ENCODE measurements at regions not wholly inside any gene's neighbourhood (a gene's known extent, or its start where the extent isn't known, plus 50 kb on each side); places are given as distances from the start of the nearest gene placed in this dataset.
"Not testable (repeated sequence)": the region's sequence is repeated elsewhere in the genome, so short reads cannot be mapped to it uniquely, and the experiment has no call there.

DNA sequence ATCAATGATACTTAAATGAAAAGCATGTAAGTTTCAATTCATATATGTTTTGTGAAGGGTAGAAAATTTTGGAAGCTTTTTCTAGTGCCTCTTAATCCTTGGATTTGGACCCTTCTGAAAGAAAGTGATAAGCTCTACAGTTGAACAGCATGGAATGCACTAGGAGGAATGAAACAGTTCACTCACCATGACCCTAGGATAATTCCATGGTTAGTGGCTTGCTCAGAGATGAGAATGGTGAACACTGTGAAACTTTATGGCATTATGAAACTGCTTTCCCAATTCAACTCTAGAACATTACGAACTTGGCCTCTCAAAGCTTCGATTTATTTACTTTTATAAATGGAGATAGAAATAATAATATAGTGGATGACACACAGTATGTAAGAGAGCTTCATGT, 88.9 kb upstream of the FAT4 start:
- no peak overlapping the region for H3K9ac ChIP-seq (ENCODE audit: insufficient read depth in 1 of 2, low read length in 2 of 2)
- H3K27ac ChIP-seq (ENCODE audit: low read depth in 1 of 2, low read length in 1 of 2): no peak overlapping the region
- ATAC-seq (ENCODE audit: insufficient read depth, low FRiP score) (no peak), DNase-seq (no peak)
- peaks cover 0 to 2% (median 0%) of the 10 kb centered on the region in 4 donors for H3K9me3 ChIP-seq (ENCODE audit: control insufficient read depth in 4 of 4, insufficient read depth in 3 of 4, low read length in 3 of 4)
- H3K27me3 ChIP-seq (ENCODE audit: control insufficient read depth in 3 of 3, insufficient read depth in 3 of 3, low read length in 2 of 3): no peaks in the 10 kb centered on the region
- no peaks in the 10 kb centered on the region for H3K4me1 ChIP-seq (ENCODE audit: control insufficient read depth in 5 of 5, insufficient read depth in 5 of 5, low read length in 5 of 5)
- H3K4me3 ChIP-seq: no peak overlapping the region
- TF ChIP-seq, protein P1, sequence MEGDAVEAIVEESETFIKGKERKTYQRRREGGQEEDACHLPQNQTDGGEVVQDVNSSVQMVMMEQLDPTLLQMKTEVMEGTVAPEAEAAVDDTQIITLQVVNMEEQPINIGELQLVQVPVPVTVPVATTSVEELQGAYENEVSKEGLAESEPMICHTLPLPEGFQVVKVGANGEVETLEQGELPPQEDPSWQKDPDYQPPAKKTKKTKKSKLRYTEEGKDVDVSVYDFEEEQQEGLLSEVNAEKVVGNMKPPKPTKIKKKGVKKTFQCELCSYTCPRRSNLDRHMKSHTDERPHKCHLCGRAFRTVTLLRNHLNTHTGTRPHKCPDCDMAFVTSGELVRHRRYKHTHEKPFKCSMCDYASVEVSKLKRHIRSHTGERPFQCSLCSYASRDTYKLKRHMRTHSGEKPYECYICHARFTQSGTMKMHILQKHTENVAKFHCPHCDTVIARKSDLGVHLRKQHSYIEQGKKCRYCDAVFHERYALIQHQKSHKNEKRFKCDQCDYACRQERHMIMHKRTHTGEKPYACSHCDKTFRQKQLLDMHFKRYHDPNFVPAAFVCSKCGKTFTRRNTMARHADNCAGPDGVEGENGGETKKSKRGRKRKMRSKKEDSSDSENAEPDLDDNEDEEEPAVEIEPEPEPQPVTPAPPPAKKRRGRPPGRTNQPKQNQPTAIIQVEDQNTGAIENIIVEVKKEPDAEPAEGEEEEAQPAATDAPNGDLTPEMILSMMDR (IDR thresholded peaks at IDR 0.05; ENCODE audit: control extremely low read depth, extremely low read depth): no peak
- no peaks in the 10 kb centered on the region for H3K36me3 ChIP-seq (ENCODE audit: control insufficient read depth in 4 of 4, insufficient read depth in 4 of 4, low read length in 4 of 4)
- WGBS, 2 donors: 74 to 92% methylated on average over 2 of the region's 2 CpGs

DNA sequence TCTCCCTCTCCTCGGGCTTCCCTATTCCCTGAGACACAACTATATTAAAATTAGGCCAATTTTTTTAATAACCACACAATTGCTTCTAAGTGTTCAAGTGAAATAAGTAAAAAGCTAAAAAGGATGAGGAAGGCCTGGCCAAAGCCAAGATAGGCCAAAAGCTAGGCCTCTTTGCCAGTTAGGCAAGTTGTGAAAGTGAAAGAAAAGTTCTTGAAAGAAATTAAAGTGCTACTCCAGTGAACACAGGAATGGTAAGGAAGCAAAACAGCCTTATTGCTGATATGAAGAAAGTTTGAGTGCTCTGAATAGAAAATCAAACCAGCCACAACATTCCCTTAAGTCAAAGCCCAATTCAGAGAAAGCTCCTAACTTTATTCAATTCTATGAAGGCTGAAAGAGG, 114.2 kb upstream of the FAT4 start:
- Histone ChIP-seq H3K9me3 (ENCODE audit: control insufficient read depth in 4 of 4, insufficient read depth in 3 of 4, low read length in 3 of 4) (no peaks in the 10 kb centered on the region), H3K4me3 (no peak overlapping the region), H3K9ac (ENCODE audit: insufficient read depth in 1 of 2, low read length in 2 of 2) (no peak overlapping the region), H3K27me3 (ENCODE audit: control insufficient read depth in 3 of 3, insufficient read depth in 3 of 3, low read length in 2 of 3) (no peaks in the 10 kb centered on the region), H3K36me3 (ENCODE audit: control insufficient read depth in 4 of 4, insufficient read depth in 4 of 4, low read length in 4 of 4) (no peaks in the 10 kb centered on the region), H3K27ac (ENCODE audit: low read depth in 1 of 2, low read length in 1 of 2) (no peak overlapping the region), H3K4me1 (ENCODE audit: control insufficient read depth in 5 of 5, insufficient read depth in 5 of 5, low read length in 5 of 5) (no peaks in the 10 kb centered on the region)
- 83 to 86% methylated on average over 1 of the region's 1 CpG for WGBS, 2 donors
- ATAC-seq (ENCODE audit: insufficient read depth, low FRiP score): no peak
- DNase-seq: no peak
- TF ChIP-seq, protein P1 (IDR thresholded peaks at IDR 0.05; ENCODE audit: control extremely low read depth, extremely low read depth): no peak

DNA sequence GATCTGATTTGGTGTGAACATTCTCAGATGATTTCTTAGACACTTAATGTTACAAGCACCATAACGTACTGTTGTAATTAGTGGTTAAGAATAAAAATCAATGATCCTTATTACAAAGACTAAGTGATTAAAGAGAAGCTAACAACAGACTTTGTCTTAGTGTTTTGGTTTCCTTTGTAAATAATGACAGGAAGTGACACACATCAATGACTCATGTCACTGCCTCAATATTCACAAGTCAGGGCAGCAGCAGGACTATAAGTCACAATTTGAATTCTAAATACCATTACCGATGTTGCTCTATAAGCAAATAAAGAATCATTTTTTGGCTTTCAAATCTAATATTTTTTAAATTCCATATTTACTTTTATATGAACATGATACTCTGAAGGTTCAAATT, 115.8 kb upstream of the FAT4 start:
- H3K36me3 ChIP-seq (ENCODE audit: control insufficient read depth in 4 of 4, insufficient read depth in 4 of 4, low read length in 4 of 4): no peaks in the 10 kb centered on the region
- TF ChIP-seq, protein P1 (IDR thresholded peaks at IDR 0.05; ENCODE audit: control extremely low read depth, extremely low read depth): no peak
- ATAC-seq (ENCODE audit: insufficient read depth, low FRiP score) (no peak), DNase-seq (no peak)
- H3K9ac ChIP-seq (ENCODE audit: insufficient read depth in 1 of 2, low read length in 2 of 2): no peak overlapping the region
- H3K4me1 ChIP-seq (ENCODE audit: control insufficient read depth in 5 of 5, insufficient read depth in 5 of 5, low read length in 5 of 5): no peaks in the 10 kb centered on the region
- H3K27ac ChIP-seq (ENCODE audit: low read depth in 1 of 2, low read length in 1 of 2): no peak overlapping the region
- H3K27me3 ChIP-seq (ENCODE audit: control insufficient read depth in 3 of 3, insufficient read depth in 3 of 3, low read length in 2 of 3): no peaks in the 10 kb centered on the region
- H3K9me3 ChIP-seq (ENCODE audit: control insufficient read depth in 4 of 4, insufficient read depth in 3 of 4, low read length in 3 of 4): no peaks in the 10 kb centered on the region
- no peak overlapping the region for H3K4me3 ChIP-seq
- WGBS, 2 donors: 62 to 80% methylated on average over 2 of the region's 2 CpGs

DNA sequence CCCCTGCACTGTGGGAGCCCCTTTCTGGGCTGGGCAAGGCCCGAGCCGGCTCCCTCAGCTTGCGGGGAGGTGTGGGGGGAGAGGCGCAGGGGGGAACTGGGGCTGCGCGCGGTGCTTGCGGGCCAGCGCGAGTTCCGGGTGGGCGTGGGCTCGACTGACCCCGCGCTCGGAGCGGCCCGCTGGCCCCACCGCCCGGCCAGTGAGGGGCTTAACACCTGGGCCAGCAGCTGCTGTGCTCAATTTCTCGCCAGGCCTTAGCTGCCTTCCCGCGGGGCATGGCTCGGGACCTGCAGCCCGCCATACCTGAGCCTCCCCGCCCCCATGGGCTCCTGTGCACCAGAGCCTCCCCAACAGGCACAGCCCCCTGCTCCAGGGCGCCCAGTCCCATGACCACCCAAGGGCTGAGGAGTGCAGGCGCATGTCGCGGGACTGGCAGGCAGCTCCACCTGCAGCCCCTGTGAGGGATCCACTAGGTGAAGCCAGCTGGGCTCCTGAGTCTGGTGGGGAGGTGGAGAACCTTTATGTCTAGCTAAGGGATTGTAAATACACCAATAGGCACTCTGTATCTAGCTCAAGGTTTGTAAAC, 122.8 kb upstream of the FAT4 start:
- not testable (repeated sequence) for H3K9me3 ChIP-seq (ENCODE audit: control insufficient read depth in 4 of 4, insufficient read depth in 3 of 4, low read length in 3 of 4); H3K4me3 ChIP-seq; H3K27me3 ChIP-seq (ENCODE audit: control insufficient read depth in 3 of 3, insufficient read depth in 3 of 3, low read length in 2 of 3); H3K36me3 ChIP-seq (ENCODE audit: control insufficient read depth in 4 of 4, insufficient read depth in 4 of 4, low read length in 4 of 4); H3K9ac ChIP-seq (ENCODE audit: insufficient read depth in 1 of 2, low read length in 2 of 2); H3K27ac ChIP-seq (ENCODE audit: low read depth in 1 of 2, low read length in 1 of 2); ATAC-seq (ENCODE audit: insufficient read depth, low FRiP score); H3K4me1 ChIP-seq (ENCODE audit: control insufficient read depth in 5 of 5, insufficient read depth in 5 of 5, low read length in 5 of 5); DNase-seq
- WGBS, 2 donors: 96 to 98% methylated on average over 30 of the region's 30 CpGs

All from lung (tissue), 11 donors.